GM21515 (cell line): ENCODE measurements at regions not wholly inside any gene's neighbourhood (a gene's known extent, or its start where the extent isn't known, plus 50 kb on each side); places are given as distances from the start of the nearest gene placed in this dataset.
A peak's percentile ranks its signal among the peaks of the same experiment; 100 is the strongest.
"Not testable (repeated sequence)": the region's sequence is repeated elsewhere in the genome, so short reads cannot be mapped to it uniquely, and the experiment has no call there.

Experiments
- ATAC-seq: cut with Tn5 transposase; IDR thresholded peaks from one replicate; pipeline ENCODE4 v1.9.1; 2021; ENCODE audit not compliant: unreplicated experiment

DNA sequence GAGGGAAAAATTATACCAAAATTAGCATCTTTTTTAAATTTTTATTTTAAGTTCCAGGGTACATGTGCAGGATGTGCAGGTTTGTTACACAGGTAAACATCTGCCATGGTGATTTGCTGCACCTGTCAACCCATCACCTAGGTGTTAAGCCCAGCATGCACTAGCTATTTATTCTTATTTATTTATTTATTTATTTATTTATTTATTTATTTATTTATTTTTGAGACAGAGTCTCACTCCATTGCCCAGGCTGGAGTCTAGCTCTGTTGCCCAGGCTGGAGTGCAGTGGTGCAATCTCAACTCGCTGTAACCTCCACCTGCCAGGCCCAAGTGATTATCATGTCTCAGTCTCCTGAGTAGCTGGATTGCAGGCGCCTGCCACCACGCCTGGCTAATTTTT, 137.7 kb upstream of the NEBL start:
- not testable (repeated sequence) for ATAC-seq

DNA sequence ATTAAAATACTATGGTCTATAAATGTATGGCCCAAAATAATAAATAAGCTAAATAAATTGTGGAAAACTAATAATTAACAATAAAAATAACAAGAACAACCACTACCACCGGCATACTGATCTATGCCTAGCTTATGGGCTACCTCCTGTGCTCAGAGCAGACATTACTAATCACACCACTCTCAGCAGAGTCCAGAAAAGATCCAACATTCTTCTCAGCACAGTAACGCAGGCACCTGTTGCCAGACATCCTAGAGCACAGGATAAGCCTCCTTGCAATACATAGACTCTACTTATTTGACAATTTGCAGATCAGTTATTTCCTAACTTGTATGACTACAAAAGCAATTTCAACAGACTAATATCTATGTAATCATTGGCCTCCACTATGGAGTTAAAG, 137.1 kb upstream of the NEBL start:
- no peak for ATAC-seq

DNA sequence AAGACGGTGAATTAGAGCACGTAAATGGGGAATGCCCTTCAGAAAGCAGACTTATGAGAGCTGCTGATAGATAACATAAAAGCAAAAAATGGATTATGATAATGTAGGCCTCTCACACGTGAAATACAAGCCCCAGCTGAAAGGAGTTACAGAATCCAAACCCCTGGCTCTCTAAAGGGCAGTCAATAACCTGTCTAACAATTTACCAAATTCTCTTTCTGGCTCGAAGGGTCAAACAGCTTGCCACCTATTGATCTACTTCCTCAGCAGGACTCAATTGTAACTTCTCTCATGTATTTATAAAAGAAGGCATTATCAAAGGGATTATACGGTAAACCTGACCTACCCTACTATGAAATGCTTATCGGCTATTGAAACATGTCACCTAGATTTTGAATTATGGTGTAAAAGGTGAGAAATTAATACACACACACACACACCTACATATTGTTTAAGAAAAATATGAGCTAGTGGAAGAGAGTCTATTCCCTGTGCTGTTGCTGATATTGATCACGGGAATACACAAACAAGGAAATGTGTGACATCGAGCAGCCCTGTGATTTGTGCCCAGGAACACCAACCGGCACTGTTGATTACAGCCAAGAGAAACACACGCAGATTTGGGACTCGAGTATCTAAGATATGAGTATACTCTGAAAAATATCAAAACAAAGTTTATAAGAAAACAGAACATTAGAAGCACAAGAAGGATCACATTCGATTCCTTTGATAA, 135.6 kb upstream of the NEBL start:
- no peak for ATAC-seq

DNA sequence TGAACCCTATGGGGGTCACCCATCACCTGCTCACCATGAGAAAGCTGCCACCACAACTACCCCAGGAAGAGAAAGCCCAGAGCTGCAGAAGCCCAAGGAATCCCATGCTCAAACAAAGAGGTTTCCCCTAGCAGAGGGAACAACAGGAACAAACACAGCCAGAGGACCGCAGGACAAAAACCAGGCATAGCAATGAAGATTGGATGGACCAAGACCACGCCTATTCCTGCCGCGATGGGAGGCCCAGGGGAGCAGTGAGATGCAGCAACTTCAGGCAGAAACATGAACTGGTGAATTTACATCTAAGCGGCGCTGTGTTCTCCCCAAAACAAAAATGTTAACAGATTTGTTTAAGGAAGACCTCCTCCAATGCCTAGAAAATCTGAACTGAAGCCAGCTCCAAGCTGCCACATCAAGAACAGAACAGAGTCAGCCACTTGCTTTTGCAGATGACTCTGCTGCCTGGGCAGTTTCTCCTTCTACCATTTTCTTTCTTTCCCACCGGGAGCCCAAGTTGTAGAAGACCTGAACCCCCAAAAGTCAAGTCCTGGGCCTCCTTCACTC, 134.2 kb upstream of the NEBL start:
- ATAC-seq: no peak

DNA sequence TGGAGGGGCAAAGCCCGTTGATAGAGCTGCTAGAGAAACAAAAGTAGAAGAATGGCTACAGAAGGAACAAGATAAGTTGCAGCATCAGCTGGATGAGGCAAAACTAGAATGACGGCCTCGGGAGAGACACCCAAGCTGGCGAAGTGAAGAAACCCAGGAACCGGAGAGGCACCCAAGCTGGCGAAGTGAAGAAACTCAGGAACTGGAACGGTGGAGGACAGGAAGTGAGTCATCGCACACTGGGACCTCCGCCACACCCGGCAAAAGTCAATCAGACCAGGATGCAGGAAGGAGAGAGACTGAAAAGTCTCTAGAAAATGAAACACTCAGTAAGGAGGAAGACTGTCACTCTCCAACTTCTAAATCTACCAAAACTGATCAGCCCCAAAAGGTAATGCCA, 133.0 kb upstream of the NEBL start:
- no peak for ATAC-seq

DNA sequence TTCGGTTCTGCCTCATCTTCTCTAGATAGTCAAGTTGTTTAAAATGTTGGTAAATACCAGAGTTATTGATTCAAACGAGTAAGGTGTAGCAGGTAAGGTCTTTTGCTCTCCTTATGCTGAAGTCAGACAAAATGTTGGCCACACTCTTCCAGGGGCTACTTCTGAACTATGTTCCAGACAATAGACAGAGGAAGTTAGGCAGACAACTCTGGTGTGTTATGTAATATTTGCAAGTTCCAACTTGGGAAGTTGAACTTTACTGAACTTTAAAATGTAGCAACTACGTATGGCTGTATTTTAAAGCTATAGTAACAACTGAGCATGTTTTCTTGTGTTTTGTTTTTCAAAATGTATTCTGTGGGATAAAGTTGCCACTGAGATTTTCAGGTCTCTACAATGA, 125.7 kb upstream of the NEBL start:
- no peak for ATAC-seq

DNA sequence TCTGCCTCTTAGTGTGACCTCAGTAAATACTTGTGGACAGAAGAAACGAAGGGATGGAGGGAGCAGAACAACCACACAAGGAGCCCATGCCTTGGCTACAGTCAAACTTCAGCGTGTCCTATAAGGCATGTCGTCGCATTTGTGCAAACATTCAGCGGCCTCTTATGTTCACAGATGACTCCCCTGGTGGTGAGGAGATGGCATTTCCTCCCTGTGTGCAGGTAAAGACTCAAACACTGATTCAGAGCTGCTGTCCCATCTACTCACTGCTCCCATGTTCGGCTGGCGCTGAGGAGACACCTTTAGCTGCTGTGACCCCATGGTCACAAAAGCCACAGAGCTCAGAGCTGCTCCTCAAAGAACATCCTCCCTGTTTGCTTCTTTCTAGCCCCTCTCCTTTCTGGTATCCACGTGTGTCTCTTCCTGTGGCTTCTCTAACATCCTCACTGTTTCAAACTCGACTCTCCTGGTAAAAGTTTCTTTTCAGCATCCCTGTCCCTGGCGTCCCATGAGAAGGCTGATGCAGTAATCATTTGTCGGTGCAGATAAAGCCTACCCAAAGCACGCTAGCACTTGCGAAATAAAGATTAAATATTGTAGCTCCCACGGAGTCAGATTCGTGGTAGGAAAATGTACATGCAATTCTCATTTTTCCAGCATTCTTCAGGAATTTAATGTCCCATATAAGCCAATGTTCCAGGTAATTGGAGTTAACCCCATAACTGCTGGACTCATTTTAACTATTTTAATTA, 124.9 kb upstream of the NEBL start:
- ATAC-seq: no peak

DNA sequence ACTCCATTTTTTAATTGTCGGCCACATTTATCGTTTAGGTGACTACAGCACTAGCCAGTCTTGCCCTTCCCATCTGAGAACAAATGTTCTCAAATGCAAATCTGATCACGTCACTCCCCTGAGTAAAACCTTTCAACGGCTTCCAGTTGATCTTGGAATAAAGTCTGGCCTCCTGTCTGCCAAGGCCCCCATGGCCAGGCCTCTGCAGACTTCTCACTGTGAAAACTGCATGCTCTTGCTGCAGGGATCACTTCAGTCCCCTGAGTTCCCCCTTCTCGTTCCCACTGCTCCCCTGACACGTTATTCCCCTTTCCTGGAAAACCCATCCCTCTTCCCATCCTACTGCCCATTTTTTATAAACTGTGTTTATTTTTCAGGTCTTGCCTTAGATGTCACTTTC, 124.1 kb upstream of the NEBL start:
- no peak for ATAC-seq

DNA sequence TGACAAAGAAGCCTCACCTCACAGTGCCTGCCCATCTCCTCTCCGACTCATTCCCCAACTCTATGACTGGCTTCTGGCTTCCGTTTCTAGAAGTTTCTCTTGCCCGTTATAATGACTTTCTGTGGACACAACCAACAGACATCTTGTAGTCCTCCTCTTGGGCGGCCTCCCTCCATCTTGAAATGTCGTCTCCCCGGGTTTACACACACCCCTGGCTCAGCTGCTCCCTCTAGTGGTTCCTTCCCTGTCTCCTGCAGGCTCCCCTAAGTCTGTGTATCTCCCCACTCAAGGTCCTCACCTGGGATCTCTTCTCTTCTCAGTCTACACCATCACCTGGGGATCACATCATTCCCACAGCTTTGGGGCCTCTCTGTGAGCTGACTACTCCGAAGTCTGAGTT, 123.4 kb upstream of the NEBL start:
- ATAC-seq: peak; percentile 86

DNA sequence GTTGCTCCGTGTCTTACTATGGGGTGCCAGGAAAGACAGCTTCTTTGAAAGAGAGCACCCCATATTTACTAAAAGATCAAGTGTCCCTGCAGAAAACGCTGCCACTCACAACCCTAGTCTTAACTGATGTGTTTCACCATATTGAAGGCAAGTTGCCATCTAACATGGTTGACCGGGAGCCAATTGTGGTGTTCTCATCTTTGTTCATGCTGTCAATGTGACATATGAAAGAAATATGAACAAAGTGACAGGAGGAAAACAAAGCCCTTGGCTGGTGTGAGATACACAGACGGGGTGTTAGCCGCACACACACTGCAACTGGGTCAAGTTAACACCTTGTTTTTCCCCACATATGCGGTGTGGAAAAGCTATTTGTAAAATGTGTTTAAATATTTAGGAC, 122.3 kb upstream of the NEBL start:
- ATAC-seq: no peak

DNA sequence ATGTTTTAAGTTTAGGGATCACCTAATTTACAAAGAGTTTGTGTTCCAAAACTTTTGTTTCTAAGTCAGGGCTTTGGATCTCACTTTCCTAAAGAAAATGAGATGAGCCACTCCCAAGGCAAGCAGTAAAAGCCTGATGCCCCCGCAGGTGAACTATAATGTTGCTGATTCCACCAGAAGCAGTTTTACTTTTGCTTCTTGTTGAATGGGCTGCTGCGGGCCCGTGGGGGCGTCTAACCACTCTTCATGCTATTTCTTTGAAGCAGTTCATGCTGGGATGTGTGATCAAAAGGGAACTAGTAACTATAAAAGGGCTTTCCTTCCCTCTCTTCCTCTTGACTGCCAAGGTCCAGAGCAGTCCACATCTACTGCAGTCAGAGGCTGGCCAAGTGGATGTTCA, 118.7 kb upstream of the NEBL start:
- no peak for ATAC-seq

DNA sequence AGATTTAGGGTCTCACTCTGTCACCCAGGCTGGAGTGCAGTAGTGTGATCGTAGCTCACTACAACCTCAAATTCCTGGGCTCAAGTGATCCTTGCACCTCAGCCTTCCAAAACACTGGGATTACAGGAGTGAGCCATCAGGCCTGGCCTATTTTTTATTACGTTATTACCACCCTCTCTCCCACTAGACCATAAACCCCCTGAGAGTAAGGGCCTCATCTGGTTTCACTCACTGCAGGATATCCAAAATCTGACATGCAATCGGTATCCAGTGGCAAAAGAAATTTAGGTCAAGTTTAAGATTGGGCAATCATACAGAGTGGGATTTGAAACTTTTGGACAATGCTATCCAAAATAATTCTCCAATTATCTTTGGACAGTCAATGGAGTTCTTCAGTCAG, 117.0 kb upstream of the NEBL start:
- no peak for ATAC-seq

DNA sequence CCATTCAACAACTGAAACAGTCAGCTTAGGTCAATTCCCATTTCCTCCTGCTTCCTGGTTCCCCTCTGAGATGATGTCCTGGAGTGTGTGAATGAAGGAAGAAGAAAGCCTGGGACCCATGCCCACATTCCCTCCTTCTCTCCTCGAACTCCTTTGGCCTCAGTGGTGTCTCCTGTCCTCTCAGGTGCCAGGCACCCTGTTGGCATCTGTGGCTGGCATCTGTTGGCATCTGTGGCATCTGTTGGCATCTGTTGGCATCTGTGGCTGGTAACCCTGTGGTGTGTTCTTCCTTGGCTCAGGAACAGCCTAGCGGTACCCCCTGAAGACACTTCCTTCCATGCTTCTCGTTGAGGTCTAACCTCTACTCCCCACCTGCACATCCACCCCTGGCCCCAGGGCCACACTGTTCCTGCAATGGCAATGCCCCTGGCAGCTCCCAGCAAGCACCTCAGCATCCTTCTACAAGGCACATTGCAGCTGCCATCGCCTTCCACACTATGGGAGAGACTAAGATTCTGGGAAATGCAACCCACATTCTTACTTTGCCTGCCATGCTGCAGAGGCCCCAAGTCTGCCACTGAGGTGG, 114.4 kb upstream of the NEBL start:
- no peak for ATAC-seq

DNA sequence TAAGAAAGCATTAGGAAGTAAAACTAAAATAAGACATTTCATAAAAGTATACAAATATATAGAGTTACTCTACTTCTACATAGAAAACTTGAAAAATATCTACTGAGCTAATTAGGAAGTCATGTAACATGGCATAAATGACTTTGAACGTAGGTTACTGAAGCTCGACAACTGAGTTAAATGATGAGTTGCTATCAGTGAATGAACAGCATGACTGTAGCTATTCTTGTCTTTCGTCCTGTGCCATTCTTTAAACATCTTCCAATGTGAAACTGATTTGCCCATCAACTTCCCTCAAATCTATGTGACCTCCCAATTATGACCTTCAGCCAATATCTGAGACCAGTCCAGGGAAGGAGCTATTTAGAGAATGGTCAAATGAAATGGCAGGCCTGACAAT, 113.5 kb upstream of the NEBL start:
- ATAC-seq: no peak

DNA sequence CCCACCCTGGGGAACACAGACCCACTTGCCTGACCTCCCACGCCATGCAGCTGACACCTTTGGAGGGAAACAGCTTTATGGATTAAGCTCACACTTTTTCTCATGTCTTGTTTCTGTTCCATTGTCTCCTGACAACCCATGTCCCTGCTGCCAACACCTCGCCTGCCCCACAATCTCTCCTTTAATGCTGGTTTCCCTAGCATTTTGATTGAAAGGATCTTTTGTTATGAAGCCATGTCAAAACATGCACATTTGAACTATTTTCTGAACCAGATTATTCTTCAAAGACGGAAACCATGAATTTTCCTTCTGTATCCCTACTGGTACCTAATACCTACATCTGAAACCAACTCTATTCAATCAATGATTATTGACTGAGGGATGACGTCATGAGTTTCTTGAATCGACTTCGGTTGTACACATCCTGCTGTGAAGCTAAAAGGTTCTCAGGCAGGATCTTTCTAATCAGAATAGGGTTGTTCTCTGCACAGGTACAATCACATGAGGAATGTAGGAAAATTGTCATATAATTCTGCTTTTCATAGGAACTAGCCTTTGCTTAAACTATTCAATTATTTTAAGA, 106.2 kb upstream of the NEBL start:
- no peak for ATAC-seq

DNA sequence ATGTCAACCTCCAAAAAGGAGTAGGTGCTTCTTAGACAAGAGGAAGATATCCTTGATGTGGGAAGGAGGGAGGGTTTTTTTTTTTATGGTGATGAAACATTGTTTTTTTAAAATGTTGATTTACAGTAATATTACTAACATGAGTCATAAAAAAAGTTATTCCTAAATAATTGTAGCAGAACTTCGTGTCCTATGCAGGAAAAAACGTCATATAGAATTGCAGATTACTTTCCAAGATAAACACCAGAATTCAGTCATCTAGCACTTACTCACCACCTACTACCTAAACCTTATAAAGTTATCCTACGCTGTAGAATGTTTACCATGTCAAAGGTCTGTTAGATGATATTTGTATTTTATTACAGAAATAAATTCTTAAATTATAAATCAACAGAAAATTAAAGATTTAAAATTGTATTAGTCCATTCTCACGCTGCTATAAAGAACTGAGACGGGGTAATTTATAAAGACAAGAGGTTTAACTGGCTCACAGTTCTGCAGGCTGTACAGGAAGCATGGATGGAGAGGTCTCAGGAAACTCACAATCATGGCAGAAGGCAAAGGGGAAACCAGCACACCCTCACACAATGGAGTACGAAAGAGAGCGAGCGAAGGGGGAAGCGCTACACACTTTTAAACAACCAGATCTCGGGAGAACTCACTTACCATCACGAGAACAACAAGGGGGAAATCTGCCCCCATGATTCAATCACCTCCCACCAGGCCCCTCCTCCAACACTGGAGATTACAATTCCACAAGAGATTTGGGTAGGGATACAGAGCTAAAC, 105.2 kb upstream of the NEBL start:
- ATAC-seq: no peak

DNA sequence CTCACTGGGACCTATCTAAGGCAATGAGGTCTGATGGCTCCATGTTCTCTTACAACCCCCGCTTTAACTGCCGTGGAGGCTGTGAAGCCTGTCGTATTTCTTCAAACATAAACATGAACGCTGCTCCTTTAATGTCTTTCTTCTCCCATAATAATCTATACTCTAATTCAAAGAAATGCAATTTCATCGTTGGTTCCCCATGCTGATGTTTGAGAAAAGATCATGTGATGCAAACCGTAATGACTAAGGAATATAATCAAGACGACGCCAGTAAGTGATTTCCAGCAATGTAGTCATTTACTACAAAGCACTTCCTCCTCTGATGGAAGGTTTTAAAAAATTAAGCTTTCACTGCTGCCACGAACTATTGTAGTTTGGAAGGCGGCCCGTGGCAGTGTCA, 102.6 kb upstream of the NEBL start:
- ATAC-seq: no peak

DNA sequence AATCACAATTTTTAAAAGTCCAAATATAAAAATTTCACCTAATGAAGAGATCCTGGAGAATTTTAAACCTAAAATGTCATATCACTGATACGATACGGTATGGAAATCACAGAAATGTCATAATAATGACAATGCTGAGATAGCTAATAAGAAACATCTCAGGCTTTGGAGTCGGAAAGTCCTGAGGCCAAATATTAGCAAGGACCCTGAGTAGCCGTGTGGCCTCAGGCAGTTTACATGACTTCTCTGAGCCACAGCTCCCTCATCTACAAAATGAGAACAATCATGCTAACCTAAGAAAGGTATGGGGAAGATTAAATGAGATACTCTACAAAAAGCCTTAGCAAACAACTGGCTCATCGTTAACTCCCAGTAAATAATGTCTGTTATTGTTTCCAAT, 100.9 kb upstream of the NEBL start:
- no peak for ATAC-seq

DNA sequence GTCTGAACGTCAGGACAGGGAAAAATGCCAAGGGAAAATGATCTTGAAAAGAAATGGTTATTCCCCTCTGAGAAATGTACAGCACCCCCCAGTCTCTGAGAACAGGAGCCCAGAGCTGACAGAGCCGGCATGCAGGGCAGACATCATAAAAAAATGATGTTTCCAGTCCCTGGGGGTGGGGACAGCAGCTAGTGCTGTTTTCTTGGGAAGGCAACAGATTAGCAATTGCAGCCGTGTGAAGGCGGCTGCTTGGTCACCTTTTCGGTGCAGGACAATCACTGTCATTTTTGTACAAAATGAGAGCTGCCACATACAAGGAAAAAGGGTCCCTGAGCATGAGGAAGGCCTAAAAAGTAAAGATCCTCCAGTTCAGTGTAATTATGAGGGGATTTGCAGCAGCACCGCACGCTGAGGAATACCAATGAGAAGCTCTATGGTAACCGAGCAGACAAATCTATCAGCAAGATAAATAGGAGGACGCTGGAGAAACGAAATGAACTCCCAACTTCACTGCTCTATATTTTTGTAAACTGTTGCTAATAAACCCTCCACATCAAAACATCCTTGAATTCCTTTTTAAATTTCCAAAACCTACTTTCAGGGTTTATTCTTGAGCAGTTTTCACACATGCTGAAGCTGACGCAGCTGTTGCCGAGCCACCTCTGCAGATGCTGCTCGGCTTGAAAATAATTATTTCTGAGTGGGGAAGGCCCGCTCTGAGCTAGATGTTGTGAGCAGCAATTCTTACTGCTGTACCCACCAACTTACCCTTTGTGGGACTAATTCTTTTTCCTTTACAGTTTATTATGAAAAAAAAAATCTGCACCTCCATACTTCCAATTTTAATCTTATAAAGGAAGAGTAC, 98.2 kb upstream of the NEBL start:
- ATAC-seq: no peak
